Vagina (tissue), 2 donors: ENCODE measurements at regions not wholly inside any gene's neighbourhood (a gene's known extent, or its start where the extent isn't known, plus 50 kb on each side); places are given as distances from the start of the nearest gene placed in this dataset.

Experiments used
- DNase-seq, 2 donors: peaks; one replicate each; pipeline ENCODE4 v3.0.0-alpha.2; 2017; ENCODE audit errors: extremely low spot score in 2 of 2
- H3K27ac ChIP-seq: fragments of 200-600 bp; sonication (generic); one replicate; pipeline ENCODE4 v1.5.1; 2019
- H3K27me3 ChIP-seq: fragments of 200-600 bp; sonication (generic); one replicate; pipeline ENCODE4 v1.5.1; 2019
- H3K36me3 ChIP-seq, 2 donors: fragments of 200-600 bp; sonication (generic); one replicate each; pipeline ENCODE4 v1.5.1; 2017 to 2019
- H3K4me1 ChIP-seq: fragments of 200-600 bp; sonication (generic); one replicate; pipeline ENCODE4 v1.5.1; 2019
- H3K4me3 ChIP-seq, 2 donors: fragments of 200-600 bp; sonication (generic); 1 replicate in 1 of 2; 2 replicates in 1 of 2; pipeline ENCODE4 v1.5.1; 2016 to 2019
- H3K9me3 ChIP-seq: fragments of 200-600 bp; sonication (generic); one replicate; pipeline ENCODE4 v1.5.1; 2019
- CTCF ChIP-seq, 3 experiments: fragments of 450-650 bp in 2 of 3; fragments of 200-600 bp in 1 of 3; sonication (generic) in 1 of 3; IDR thresholded peaks; one replicate each; pipeline ENCODE4 v1.5.1; 2017 to 2019; ENCODE audit warnings: antibody characterized with exemption in 3 of 3, mild to moderate bottlenecking in 2 of 3, moderate library complexity in 2 of 3
- POLR2A ChIP-seq, 2 donors: fragments of 450-650 bp; IDR thresholded peaks; one replicate each; pipeline ENCODE4 v1.6.1; 2017; ENCODE audit warnings: antibody characterized with exemption in 2 of 2, mild to moderate bottlenecking in 2 of 2, moderate library complexity in 2 of 2
- POLR2AphosphoS5 ChIP-seq, 2 donors: sonication (generic); formaldehyde crosslinking; IDR thresholded peaks; one replicate each; pipeline ENCODE4 v1.9.0; 2017; ENCODE audit warnings: antibody characterized with exemption in 2 of 2, mild to moderate bottlenecking in 2 of 2, low read depth in 1 of 2; ENCODE audit not compliant: insufficient read depth in 1 of 2
- intact Hi-C: fragments of 100-400 bp; cut with DNase I; formaldehyde crosslinking; loops from one replicate; pipeline ENCODE4 v1.15.1; 2023

GRCh38 chr15:88335074-88335473 lies 78.5 kb upstream of the NTRK3 start:
- H3K36me3 ChIP-seq: no peaks in the 10 kb centered on the region
- intact Hi-C loops: no loop called here
- no peak overlapping the region for H3K4me3 ChIP-seq
- H3K27ac ChIP-seq: no peak overlapping the region
- TF ChIP-seq POLR2AphosphoS5 (IDR thresholded peaks at IDR 0.05; ENCODE audit: insufficient read depth in 1 of 2, low read depth in 1 of 2) (no peak), CTCF (IDR thresholded peaks at IDR 0.05) (no peak), POLR2A (IDR thresholded peaks at IDR 0.05) (no peak)
- DNase-seq: no peak
- H3K27me3 ChIP-seq: no peaks in the 10 kb centered on the region
- H3K4me1 ChIP-seq: no peaks in the 10 kb centered on the region
- no peaks in the 10 kb centered on the region for H3K9me3 ChIP-seq

DNA sequence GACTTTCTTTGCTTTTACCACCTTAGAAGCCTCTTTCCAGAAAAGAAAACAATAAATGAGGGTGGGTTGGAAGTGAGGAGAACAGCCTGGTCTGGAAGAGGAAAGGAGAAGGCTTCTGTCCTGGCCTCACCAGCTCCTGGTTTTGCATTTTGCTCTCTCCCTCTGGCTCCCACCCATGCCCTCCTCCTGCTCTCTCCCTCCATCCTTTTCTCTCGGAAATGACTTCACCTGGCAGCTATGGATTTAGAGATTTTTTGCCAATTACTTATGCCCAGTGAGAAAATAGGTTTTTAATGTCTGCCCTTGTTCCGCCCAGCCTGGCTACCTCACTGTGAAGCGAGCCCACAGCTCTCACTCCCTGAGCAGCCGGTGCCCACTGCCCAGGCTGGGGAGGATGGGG lies 77.9 kb upstream of the NTRK3 start:
- H3K4me3 ChIP-seq: no peak overlapping the region
- H3K9me3 ChIP-seq: no peaks in the 10 kb centered on the region
- H3K36me3 ChIP-seq: no peaks in the 10 kb centered on the region
- H3K27me3 ChIP-seq: no peaks in the 10 kb centered on the region
- H3K4me1 ChIP-seq: no peaks in the 10 kb centered on the region
- H3K27ac ChIP-seq: no peak overlapping the region
- no peak for DNase-seq
- intact Hi-C loops: no loop called here
- TF ChIP-seq CTCF (IDR thresholded peaks at IDR 0.05) (no peak), POLR2AphosphoS5 (IDR thresholded peaks at IDR 0.05; ENCODE audit: insufficient read depth in 1 of 2, low read depth in 1 of 2) (no peak), POLR2A (IDR thresholded peaks at IDR 0.05) (no peak)

- H3K27ac ChIP-seq: no peak overlapping the region
- H3K4me1 ChIP-seq: no peaks in the 10 kb centered on the region
- H3K36me3 ChIP-seq: no peaks in the 10 kb centered on the region
- TF ChIP-seq CTCF (IDR thresholded peaks at IDR 0.05): no peak
- intact Hi-C loops: no loop called here
- H3K9me3 ChIP-seq: no peaks in the 10 kb centered on the region
- DNase-seq: no peak
- no peak overlapping the region for H3K4me3 ChIP-seq
- no peaks in the 10 kb centered on the region for H3K27me3 ChIP-seq
These were observed 74.8 kb upstream of the NTRK3 start for GRCh38 chr15:88331291-88331690.

- DNase-seq: no peak
- no peaks in the 10 kb centered on the region for H3K27me3 ChIP-seq
- H3K36me3 ChIP-seq: no peaks in the 10 kb centered on the region
- TF ChIP-seq POLR2A (IDR thresholded peaks at IDR 0.05) (no peak), POLR2AphosphoS5 (IDR thresholded peaks at IDR 0.05; ENCODE audit: insufficient read depth in 1 of 2, low read depth in 1 of 2) (no peak), CTCF (IDR thresholded peaks at IDR 0.05) (no peak)
- intact Hi-C loops: no loop called here
- H3K4me3 ChIP-seq: no peak overlapping the region
- H3K4me1 ChIP-seq: no peaks in the 10 kb centered on the region
- no peak overlapping the region for H3K27ac ChIP-seq
- no peaks in the 10 kb centered on the region for H3K9me3 ChIP-seq
These were observed 70.4 kb upstream of the NTRK3 start for GRCh38 chr15:88326924-88327323.

- intact Hi-C loops: no loop called here
- no peaks in the 10 kb centered on the region for H3K4me1 ChIP-seq
- TF ChIP-seq POLR2AphosphoS5 (IDR thresholded peaks at IDR 0.05; ENCODE audit: insufficient read depth in 1 of 2, low read depth in 1 of 2) (no peak), CTCF (IDR thresholded peaks at IDR 0.05) (no peak), POLR2A (IDR thresholded peaks at IDR 0.05) (no peak)
- no peak for DNase-seq
- H3K9me3 ChIP-seq: no peaks in the 10 kb centered on the region
- no peak overlapping the region for H3K27ac ChIP-seq
- H3K27me3 ChIP-seq: no peaks in the 10 kb centered on the region
- no peak overlapping the region for H3K4me3 ChIP-seq
- H3K36me3 ChIP-seq: no peaks in the 10 kb centered on the region
These were observed 68.2 kb upstream of the NTRK3 start for GRCh38 chr15:88324741-88325065.
